ENCODE measurements at regions not wholly inside any gene's neighbourhood (a gene's known extent, or its start where the extent isn't known, plus 50 kb on each side); places are given as distances from the start of the nearest gene placed in this dataset.

GRCh38 chr6:113103634-113104361, 753.3 kb upstream of the MARCKS start:
- no peaks in the 10 kb centered on the region for H3K36me3 ChIP-seq
- H3K27ac ChIP-seq = no peak overlapping the region
- no peak for TF ChIP-seq CTCF (IDR thresholded peaks at IDR 0.05; ENCODE audit: low read depth, low read length)
- no peaks in the 10 kb centered on the region for H3K4me1 ChIP-seq (ENCODE audit: low read depth)
- no peaks in the 10 kb centered on the region for H3K27me3 ChIP-seq
- H3K4me3 ChIP-seq = no peak overlapping the region
- DNase-seq (ENCODE audit: low read depth in 1 of 2, low spot score in 1 of 2) = peak in 1 of 2 donors; percentile 47
- no peaks in the 10 kb centered on the region for H3K9me3 ChIP-seq (ENCODE audit: low read depth)

GRCh38 chr6:113104541-113104940, 752.6 kb upstream of the MARCKS start:
- no peak overlapping the region for H3K27ac ChIP-seq
- no peaks in the 10 kb centered on the region for H3K4me1 ChIP-seq (ENCODE audit: low read depth)
- TF ChIP-seq CTCF (IDR thresholded peaks at IDR 0.05; ENCODE audit: low read depth, low read length) = no peak
- H3K36me3 ChIP-seq = no peaks in the 10 kb centered on the region
- DNase-seq (ENCODE audit: low read depth in 1 of 2, low spot score in 1 of 2) = no peak
- H3K4me3 ChIP-seq = no peak overlapping the region
- H3K9me3 ChIP-seq (ENCODE audit: low read depth) = no peaks in the 10 kb centered on the region
- H3K27me3 ChIP-seq = no peaks in the 10 kb centered on the region

GRCh38 chr6:113104951-113105350, 752.2 kb upstream of the MARCKS start:
- no peak overlapping the region for H3K4me3 ChIP-seq
- no peaks in the 10 kb centered on the region for H3K27me3 ChIP-seq
- H3K27ac ChIP-seq = no peak overlapping the region
- no peaks in the 10 kb centered on the region for H3K9me3 ChIP-seq (ENCODE audit: low read depth)
- no peaks in the 10 kb centered on the region for H3K36me3 ChIP-seq
- no peaks in the 10 kb centered on the region for H3K4me1 ChIP-seq (ENCODE audit: low read depth)
- TF ChIP-seq CTCF (IDR thresholded peaks at IDR 0.05; ENCODE audit: low read depth, low read length) = no peak
- no peak for DNase-seq (ENCODE audit: low read depth in 1 of 2, low spot score in 1 of 2)

GRCh38 chr6:113110211-113110610, 746.9 kb upstream of the MARCKS start:
- H3K36me3 ChIP-seq = no peaks in the 10 kb centered on the region
- no peaks in the 10 kb centered on the region for H3K9me3 ChIP-seq (ENCODE audit: low read depth)
- no peak for TF ChIP-seq CTCF (IDR thresholded peaks at IDR 0.05; ENCODE audit: low read depth, low read length)
- no peak for DNase-seq (ENCODE audit: low read depth in 1 of 2, low spot score in 1 of 2)
- H3K27ac ChIP-seq = no peak overlapping the region
- H3K4me1 ChIP-seq (ENCODE audit: low read depth) = no peaks in the 10 kb centered on the region
- no peak overlapping the region for H3K4me3 ChIP-seq
- H3K27me3 ChIP-seq = no peaks in the 10 kb centered on the region

- Histone ChIP-seq H3K4me3 (no peak overlapping the region), H3K4me1 (ENCODE audit: low read depth) (no peaks in the 10 kb centered on the region), H3K27ac (no peak overlapping the region), H3K36me3 (no peaks in the 10 kb centered on the region), H3K9me3 (ENCODE audit: low read depth) (no peaks in the 10 kb centered on the region), H3K27me3 (no peaks in the 10 kb centered on the region)
- DNase-seq (ENCODE audit: low read depth in 1 of 2, low spot score in 1 of 2) = no peak
- no peak for TF ChIP-seq CTCF (IDR thresholded peaks at IDR 0.05; ENCODE audit: low read depth, low read length)
Measured at GRCh38 chr6:113111550-113111949, 745.6 kb upstream of the MARCKS start.
